ENCODE measurements at regions not wholly inside any gene's neighbourhood (a gene's known extent, or its start where the extent isn't known, plus 50 kb on each side); places are given as distances from the start of the nearest gene placed in this dataset.
"Not testable (repeated sequence)": the region's sequence is repeated elsewhere in the genome, so short reads cannot be mapped to it uniquely, and the experiment has no call there.

DNA sequence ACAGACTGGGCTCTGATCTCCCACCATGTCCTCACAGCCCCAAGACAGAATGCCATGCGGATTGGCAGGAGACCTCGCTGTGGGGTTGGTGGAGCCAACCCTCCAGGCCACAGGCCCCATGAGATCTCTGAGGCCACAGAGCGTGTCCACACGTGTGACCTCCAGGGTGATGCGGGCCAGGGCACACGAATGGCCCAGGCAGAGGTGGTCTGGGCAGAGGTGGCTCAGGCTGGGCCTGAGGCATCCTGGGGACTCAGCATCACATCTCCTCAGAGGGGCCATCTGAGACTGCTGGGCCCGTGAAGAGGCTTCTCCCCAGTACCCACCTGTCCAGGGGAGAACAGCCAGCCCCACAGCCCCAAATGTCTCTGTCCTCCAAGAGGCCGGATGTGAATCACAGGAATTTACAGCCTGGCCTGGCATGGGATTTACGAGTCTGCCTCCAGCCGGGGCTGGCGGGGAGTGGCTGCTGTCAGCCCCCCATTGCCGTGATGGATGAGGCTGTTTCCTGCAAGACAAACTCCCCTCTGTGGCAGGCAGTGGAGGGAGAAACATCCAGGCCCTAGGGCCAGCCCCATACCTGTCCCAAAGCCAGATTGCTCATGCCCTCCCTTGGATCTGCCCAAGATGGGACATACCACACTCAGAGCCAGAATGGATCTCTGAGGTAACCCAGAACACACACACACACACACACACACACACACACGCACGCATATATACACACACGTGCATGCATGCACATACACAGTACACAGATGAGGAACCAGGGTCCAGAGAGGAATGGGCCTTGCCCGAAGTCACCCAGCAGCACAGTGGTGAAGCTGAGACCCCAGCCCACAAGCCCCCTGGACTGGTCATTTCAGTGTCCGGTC, 208.3 kb downstream of the TBC1D2B start (continued):
- TF ChIP-seq, protein P1, sequence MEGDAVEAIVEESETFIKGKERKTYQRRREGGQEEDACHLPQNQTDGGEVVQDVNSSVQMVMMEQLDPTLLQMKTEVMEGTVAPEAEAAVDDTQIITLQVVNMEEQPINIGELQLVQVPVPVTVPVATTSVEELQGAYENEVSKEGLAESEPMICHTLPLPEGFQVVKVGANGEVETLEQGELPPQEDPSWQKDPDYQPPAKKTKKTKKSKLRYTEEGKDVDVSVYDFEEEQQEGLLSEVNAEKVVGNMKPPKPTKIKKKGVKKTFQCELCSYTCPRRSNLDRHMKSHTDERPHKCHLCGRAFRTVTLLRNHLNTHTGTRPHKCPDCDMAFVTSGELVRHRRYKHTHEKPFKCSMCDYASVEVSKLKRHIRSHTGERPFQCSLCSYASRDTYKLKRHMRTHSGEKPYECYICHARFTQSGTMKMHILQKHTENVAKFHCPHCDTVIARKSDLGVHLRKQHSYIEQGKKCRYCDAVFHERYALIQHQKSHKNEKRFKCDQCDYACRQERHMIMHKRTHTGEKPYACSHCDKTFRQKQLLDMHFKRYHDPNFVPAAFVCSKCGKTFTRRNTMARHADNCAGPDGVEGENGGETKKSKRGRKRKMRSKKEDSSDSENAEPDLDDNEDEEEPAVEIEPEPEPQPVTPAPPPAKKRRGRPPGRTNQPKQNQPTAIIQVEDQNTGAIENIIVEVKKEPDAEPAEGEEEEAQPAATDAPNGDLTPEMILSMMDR (IDR thresholded peaks at IDR 0.05; ENCODE audit: control extremely low read depth in 1 of 3, insufficient read depth in 1 of 3, low read depth in 1 of 3, low read length in 3 of 3): no peak
- no peak for TF ChIP-seq EGR1 (IDR thresholded peaks at IDR 0.05; ENCODE audit: borderline replicate concordance, low read depth, low read length)
- TF ChIP-seq TBP (IDR thresholded peaks at IDR 0.05; ENCODE audit: low read depth, low read length): no peak
- no peak for TF ChIP-seq KDM1A (IDR thresholded peaks at IDR 0.05; ENCODE audit: borderline replicate concordance, low read length)
- no peak for TF ChIP-seq KDM5A (IDR thresholded peaks at IDR 0.05; ENCODE audit: low read length)
- TF ChIP-seq RXRA (IDR thresholded peaks at IDR 0.05; ENCODE audit: insufficient read depth, low read depth, low read length): no peak
- no peak for TF ChIP-seq HDAC2 (IDR thresholded peaks at IDR 0.05; ENCODE audit: borderline replicate concordance in 1 of 2, low read depth in 2 of 2, low read length in 2 of 2)
- no peak for TF ChIP-seq POLR2AphosphoS5 (IDR thresholded peaks at IDR 0.05; ENCODE audit: low read depth, low read length)

- H3K4ac ChIP-seq (replicated peaks; ENCODE audit: insufficient read length, low read depth, low read length); H2BK5ac ChIP-seq (ENCODE audit: low read depth, low read length); H4K91ac ChIP-seq (replicated peaks; ENCODE audit: insufficient read length, low read length); H2AFZ ChIP-seq (ENCODE audit: low read length); H3K79me1 ChIP-seq (ENCODE audit: low read depth, low read length); H4K8ac ChIP-seq (ENCODE audit: extremely low read depth, insufficient read depth, low read length); POLR2A ChIA-PET (ENCODE audit: partially characterized antibody); H2BK12ac ChIP-seq (ENCODE audit: low read depth, low read length); DNase-seq (ENCODE audit: low read depth in 1 of 2, low spot score in 2 of 2); H4K20me1 ChIP-seq (replicated peaks in 1 of 2; ENCODE audit: control insufficient read depth in 1 of 2, insufficient read depth in 2 of 2, low read length in 2 of 2); H3K23me2 ChIP-seq (ENCODE audit: low read depth, low read length); H3K4me1 ChIP-seq (replicated peaks in 1 of 4; ENCODE audit: control insufficient read depth in 3 of 4, insufficient read depth in 4 of 4, low read length in 3 of 4); H2BK20ac ChIP-seq (ENCODE audit: low read length); H3K18ac ChIP-seq (ENCODE audit: extremely low read depth, low read length); H3K4me2 ChIP-seq (ENCODE audit: insufficient read depth in 1 of 2, low read depth in 2 of 2, low read length in 2 of 2); H3K9me3 ChIP-seq (ENCODE audit: insufficient read depth in 2 of 2, low read depth in 1 of 2, low read length in 1 of 2); H3K27ac ChIP-seq (ENCODE audit: low read depth, low read length); H3K36me3 ChIP-seq (ENCODE audit: control insufficient read depth in 2 of 4, insufficient read depth in 4 of 4, low read length in 3 of 4); H4K5ac ChIP-seq (ENCODE audit: insufficient read length, low read depth, low read length); H3K56ac ChIP-seq (replicated peaks; ENCODE audit: insufficient read length, low read depth, low read length); H3K27me3 ChIP-seq (replicated peaks in 1 of 4; ENCODE audit: control insufficient read depth in 3 of 4, extremely low read depth in 1 of 4, insufficient read depth in 3 of 4, low read length in 3 of 4); H3K79me2 ChIP-seq (ENCODE audit: control insufficient read depth in 1 of 2, insufficient read depth in 2 of 2, low read length in 2 of 2); H2AK5ac ChIP-seq (ENCODE audit: low read depth, low read length); H3K23ac ChIP-seq (ENCODE audit: insufficient read length); FAIRE-seq; H3K9ac ChIP-seq (replicated peaks in 1 of 4; ENCODE audit: extremely low read depth in 1 of 4, low read depth in 3 of 4, low read length in 3 of 4); H3K14ac ChIP-seq (ENCODE audit: insufficient read length); H3K4me3 ChIP-seq (ENCODE audit: extremely low read depth in 1 of 4, insufficient read depth in 2 of 4, low read depth in 3 of 4, low read length in 4 of 4); H2BK15ac ChIP-seq (ENCODE audit: low read length); H2BK120ac ChIP-seq (replicated peaks; ENCODE audit: low read depth, low read length): not testable (repeated sequence)
- WGBS, 2 experiments (ENCODE audit: extremely low coverage in 1 of 2, insufficient coverage in 1 of 2, insufficient read length in 1 of 2, insufficient replicate concordance in 2 of 2, low coverage in 1 of 2, low lambda C conversion rate in 2 of 2, missing lambda C conversion rate in 1 of 2): 81% methylated on average over 8 of the region's 8 CpGs; no CpG with 5 or more reads in 1 of the 2 experiments
- CTCF ChIA-PET (ENCODE audit: partially characterized antibody): interaction anchor here (0.8 to 1.1 kb wide), 4 partner anchors 32 to 325 kb away, joined by 3 read pairs; no protein-coding TSS in a partner anchor
Measured at GRCh38 chr15:77868048-77868629, 209.4 kb downstream of the TBC1D2B start.

Data from H1 (cell line).